OCI-LY3 (cell line): ENCODE measurements at regions not wholly inside any gene's neighbourhood (a gene's known extent, or its start where the extent isn't known, plus 50 kb on each side); places are given as distances from the start of the nearest gene placed in this dataset.

Experiments
- EZH2phosphoT487 ChIP-seq: fragments of 200-600 bp; shearing (Covaris generic); IDR thresholded peaks from 2 replicates; pipeline ENCODE4 v1.6.1; 2018; ENCODE audit warnings: antibody characterized with exemption, mixed run types, low read depth
- TF ChIP-seq, protein P1 (sequence below): fragments of 200-600, 300-600 bp; sonication (generic); IDR thresholded peaks from 2 replicates; pipeline ENCODE4 v1.5.1; 2014; ENCODE audit warnings: antibody characterized with exemption, low read length, low read depth

DNA sequence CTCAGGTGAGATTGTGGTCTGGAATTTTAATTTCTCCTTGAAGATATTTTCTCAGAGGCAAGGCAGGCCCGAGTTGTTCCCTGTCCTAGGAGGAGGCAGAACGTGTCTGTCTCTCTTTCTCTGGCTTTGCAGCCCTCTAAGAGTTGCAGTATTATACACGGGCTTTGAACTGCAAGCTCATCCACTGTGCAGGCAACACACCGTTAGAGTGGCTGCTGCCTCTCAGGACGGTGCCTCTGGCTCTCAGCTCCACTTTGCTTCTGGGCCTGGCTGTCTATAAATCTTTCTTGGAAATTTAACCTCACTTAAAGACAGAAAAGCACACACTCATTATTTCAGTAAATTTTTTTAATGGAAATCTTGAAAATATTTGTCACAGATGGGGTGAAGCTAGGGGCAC is 170.1 kb upstream of the ADCY2 start:
- TF ChIP-seq, protein P1, sequence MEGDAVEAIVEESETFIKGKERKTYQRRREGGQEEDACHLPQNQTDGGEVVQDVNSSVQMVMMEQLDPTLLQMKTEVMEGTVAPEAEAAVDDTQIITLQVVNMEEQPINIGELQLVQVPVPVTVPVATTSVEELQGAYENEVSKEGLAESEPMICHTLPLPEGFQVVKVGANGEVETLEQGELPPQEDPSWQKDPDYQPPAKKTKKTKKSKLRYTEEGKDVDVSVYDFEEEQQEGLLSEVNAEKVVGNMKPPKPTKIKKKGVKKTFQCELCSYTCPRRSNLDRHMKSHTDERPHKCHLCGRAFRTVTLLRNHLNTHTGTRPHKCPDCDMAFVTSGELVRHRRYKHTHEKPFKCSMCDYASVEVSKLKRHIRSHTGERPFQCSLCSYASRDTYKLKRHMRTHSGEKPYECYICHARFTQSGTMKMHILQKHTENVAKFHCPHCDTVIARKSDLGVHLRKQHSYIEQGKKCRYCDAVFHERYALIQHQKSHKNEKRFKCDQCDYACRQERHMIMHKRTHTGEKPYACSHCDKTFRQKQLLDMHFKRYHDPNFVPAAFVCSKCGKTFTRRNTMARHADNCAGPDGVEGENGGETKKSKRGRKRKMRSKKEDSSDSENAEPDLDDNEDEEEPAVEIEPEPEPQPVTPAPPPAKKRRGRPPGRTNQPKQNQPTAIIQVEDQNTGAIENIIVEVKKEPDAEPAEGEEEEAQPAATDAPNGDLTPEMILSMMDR = no peak
- TF ChIP-seq EZH2phosphoT487 = no peak
